ENCODE measurements at regions not wholly inside any gene's neighbourhood (a gene's known extent, or its start where the extent isn't known, plus 50 kb on each side); places are given as distances from the start of the nearest gene placed in this dataset.

DNA sequence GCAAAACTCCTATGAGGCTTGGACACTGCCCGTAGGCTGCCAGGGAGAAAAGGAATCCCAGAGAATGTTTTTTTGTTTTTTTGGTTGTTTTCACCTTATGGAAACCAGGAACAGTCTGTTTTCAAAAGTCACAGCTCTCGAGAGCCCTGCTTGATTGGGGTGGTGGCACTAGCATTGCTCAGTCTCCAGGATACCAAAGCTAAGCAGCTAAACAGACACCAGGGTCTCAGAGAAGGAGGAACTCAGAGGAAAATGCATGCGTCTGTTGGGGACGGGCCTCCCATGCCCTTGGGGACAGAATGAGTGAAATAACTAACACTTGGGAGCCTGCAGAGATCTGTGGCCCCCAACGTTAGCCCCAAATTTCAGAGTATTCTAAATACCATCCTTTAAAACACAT, 178.8 kb downstream of the SOX9 start:
- Mint-ChIP-seq H3K27ac (ENCODE audit: unreplicated experiment) (no peak overlapping the region), H3K27me3 (ENCODE audit: unreplicated experiment) (peaks cover 8% of the 10 kb centered on the region), H3K36me3 (ENCODE audit: low read depth, unreplicated experiment) (no peaks in the 10 kb centered on the region), H3K4me1 (ENCODE audit: unreplicated experiment) (no peaks in the 10 kb centered on the region), H3K9me3 (ENCODE audit: unreplicated experiment) (no peaks in the 10 kb centered on the region), H3K4me3 (ENCODE audit: unreplicated experiment) (no peak overlapping the region)
- DNase-seq (ENCODE audit: low spot score) = no peak
- TF ChIP-seq, protein P1, sequence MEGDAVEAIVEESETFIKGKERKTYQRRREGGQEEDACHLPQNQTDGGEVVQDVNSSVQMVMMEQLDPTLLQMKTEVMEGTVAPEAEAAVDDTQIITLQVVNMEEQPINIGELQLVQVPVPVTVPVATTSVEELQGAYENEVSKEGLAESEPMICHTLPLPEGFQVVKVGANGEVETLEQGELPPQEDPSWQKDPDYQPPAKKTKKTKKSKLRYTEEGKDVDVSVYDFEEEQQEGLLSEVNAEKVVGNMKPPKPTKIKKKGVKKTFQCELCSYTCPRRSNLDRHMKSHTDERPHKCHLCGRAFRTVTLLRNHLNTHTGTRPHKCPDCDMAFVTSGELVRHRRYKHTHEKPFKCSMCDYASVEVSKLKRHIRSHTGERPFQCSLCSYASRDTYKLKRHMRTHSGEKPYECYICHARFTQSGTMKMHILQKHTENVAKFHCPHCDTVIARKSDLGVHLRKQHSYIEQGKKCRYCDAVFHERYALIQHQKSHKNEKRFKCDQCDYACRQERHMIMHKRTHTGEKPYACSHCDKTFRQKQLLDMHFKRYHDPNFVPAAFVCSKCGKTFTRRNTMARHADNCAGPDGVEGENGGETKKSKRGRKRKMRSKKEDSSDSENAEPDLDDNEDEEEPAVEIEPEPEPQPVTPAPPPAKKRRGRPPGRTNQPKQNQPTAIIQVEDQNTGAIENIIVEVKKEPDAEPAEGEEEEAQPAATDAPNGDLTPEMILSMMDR (IDR thresholded peaks at IDR 0.05; ENCODE audit: unreplicated experiment) = no peak

GRCh38 chr17:72301887-72302286, 181.1 kb downstream of the SOX9 start:
- Mint-ChIP-seq H3K27me3 (ENCODE audit: unreplicated experiment) (peaks cover 8% of the 10 kb centered on the region), H3K9me3 (ENCODE audit: unreplicated experiment) (no peaks in the 10 kb centered on the region), H3K4me3 (ENCODE audit: unreplicated experiment) (no peak overlapping the region), H3K36me3 (ENCODE audit: low read depth, unreplicated experiment) (no peaks in the 10 kb centered on the region), H3K27ac (ENCODE audit: unreplicated experiment) (no peak overlapping the region), H3K4me1 (ENCODE audit: unreplicated experiment) (peaks cover 2% of the 10 kb centered on the region)
- TF ChIP-seq, protein P1 (IDR thresholded peaks at IDR 0.05; ENCODE audit: unreplicated experiment) = no peak
- DNase-seq (ENCODE audit: low spot score) = no peak

DNA sequence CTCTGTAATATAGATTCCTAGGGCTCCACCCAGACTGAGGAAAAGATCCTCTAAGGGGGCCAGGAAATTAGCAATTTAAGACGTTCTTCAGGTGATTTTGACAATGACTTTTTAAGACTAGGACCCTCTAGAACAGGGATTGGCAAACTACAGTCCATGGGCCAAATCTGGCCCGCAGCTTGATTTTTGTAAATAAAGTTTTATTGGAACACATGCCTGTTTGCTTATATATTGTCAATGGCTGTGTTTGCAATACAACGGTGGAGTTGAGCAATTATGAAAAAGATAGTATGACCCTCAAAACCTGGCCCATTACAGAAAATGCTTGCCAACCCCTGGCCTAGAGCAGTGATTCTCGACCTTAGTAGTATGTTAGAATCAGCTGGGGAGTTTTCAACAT, 181.9 kb downstream of the SOX9 start:
- no peak overlapping the region for H3K27ac Mint-ChIP-seq (ENCODE audit: unreplicated experiment)
- no peak overlapping the region for H3K4me3 Mint-ChIP-seq (ENCODE audit: unreplicated experiment)
- H3K27me3 Mint-ChIP-seq (ENCODE audit: unreplicated experiment) = peaks cover 4% of the 10 kb centered on the region
- no peak for DNase-seq (ENCODE audit: low spot score)
- no peaks in the 10 kb centered on the region for H3K9me3 Mint-ChIP-seq (ENCODE audit: unreplicated experiment)
- no peaks in the 10 kb centered on the region for H3K36me3 Mint-ChIP-seq (ENCODE audit: low read depth, unreplicated experiment)
- H3K4me1 Mint-ChIP-seq (ENCODE audit: unreplicated experiment) = peaks cover 2% of the 10 kb centered on the region
- TF ChIP-seq, protein P1 (IDR thresholded peaks at IDR 0.05; ENCODE audit: unreplicated experiment) = no peak

DNA sequence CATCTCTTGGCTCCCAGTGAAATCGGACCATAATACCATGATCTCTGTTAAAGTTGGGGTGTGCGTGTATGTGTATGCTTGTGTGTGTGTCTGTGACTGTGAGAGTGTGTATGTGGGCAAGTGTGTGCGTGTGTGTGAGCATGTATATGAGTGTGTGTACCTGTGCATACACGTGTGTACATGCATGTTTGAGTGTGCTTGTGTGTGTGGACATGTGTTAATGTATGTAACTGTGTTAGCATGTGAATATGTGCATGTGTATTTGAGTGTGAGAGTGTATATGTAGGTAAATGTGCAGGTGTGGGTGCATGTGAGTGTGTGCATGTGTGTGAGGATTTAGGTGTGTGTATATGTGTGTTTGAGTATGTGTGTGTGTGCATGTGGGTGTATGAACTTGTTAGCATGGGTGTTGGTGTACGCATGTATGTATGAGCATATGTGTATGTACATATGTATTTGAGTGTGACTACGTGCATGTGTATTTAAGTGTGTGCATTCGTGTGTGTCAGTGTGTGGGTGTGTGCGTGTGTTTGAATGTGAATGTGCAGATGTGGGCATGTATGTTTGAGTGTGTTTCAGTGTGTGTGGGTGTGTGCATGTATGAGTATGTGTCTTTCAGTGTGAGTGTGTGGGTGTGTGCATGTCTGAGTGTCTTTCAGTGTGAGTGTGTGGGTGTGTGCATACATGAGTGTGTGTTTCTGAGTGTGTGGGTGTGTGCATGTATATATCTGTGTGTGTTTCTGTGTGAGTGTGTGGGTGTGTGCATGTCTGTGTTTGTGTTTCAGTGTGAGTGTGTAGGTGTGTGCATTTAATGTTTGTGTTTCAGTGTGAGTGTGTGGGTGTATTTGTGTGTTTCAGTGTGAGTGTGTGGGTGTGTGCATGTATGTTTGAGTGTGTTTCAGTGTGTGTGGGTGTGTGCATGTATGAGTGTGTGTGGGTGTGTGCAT, 183.2 kb downstream of the SOX9 start:
- no peaks in the 10 kb centered on the region for H3K9me3 Mint-ChIP-seq (ENCODE audit: unreplicated experiment)
- DNase-seq (ENCODE audit: low spot score) = no peak
- peaks cover 6% of the 10 kb centered on the region for H3K4me1 Mint-ChIP-seq (ENCODE audit: unreplicated experiment)
- TF ChIP-seq, protein P1 (IDR thresholded peaks at IDR 0.05; ENCODE audit: unreplicated experiment) = no peak
- H3K27ac Mint-ChIP-seq (ENCODE audit: unreplicated experiment) = no peak overlapping the region
- peaks cover 4% of the 10 kb centered on the region for H3K27me3 Mint-ChIP-seq (ENCODE audit: unreplicated experiment)
- no peak overlapping the region for H3K4me3 Mint-ChIP-seq (ENCODE audit: unreplicated experiment)
- H3K36me3 Mint-ChIP-seq (ENCODE audit: low read depth, unreplicated experiment) = no peaks in the 10 kb centered on the region

DNA sequence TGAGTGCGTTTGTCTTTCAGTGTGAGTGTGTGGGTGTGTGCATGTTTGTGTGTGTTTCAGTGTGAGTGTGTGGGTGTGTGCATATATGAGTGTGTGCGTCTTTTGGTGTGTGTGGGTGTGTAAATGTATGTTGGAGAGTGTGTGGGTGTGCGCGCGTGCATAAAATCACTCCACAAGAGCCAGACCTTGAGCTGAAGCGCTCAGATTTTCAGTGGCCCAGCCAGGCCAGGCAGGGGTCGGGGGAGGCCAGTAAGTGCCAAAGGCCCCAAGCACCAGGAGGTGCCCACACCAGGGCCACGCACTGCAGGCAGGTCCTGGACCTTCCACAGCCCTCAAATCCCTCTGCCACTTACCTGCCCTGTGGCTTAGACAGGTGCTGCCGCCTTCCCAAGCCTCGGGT, 184.0 kb downstream of the SOX9 start:
- no peak overlapping the region for H3K27ac Mint-ChIP-seq (ENCODE audit: unreplicated experiment)
- H3K27me3 Mint-ChIP-seq (ENCODE audit: unreplicated experiment) = peaks cover 4% of the 10 kb centered on the region
- H3K9me3 Mint-ChIP-seq (ENCODE audit: unreplicated experiment) = no peaks in the 10 kb centered on the region
- DNase-seq (ENCODE audit: low spot score) = no peak
- H3K4me1 Mint-ChIP-seq (ENCODE audit: unreplicated experiment) = peaks cover 6% of the 10 kb centered on the region
- TF ChIP-seq, protein P1 (IDR thresholded peaks at IDR 0.05; ENCODE audit: unreplicated experiment) = no peak
- no peak overlapping the region for H3K4me3 Mint-ChIP-seq (ENCODE audit: unreplicated experiment)
- no peaks in the 10 kb centered on the region for H3K36me3 Mint-ChIP-seq (ENCODE audit: low read depth, unreplicated experiment)
